ENCODE measurements at regions not wholly inside any gene's neighbourhood (a gene's known extent, or its start where the extent isn't known, plus 50 kb on each side); places are given as distances from the start of the nearest gene placed in this dataset.

DNA sequence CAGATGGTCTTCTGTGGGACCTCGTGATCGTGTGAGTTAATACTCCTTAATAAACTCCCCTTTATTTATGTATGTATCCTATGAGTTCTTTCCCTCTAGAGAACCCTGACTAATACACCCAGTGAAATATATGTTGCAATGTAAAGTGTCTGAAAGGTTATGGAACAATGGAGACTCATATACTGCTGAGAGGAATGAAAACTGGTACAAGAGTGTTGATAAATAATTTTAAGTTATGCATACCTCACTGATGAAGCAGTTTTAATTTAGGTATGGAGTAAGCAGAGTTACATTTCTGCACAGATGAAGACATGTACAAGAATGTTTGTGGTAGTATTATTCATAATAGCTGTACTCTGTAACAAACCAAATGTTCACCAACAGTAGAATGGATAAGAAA, 438.3 kb downstream of the TAF11L14 start:
- Histone ChIP-seq H3K4me3 (ENCODE audit: low read length) (no peak overlapping the region), H4K20me1 (ENCODE audit: control insufficient read depth, insufficient read depth, low read depth, low read length) (no peaks in the 10 kb centered on the region), H3F3A (ENCODE audit: control insufficient read depth, insufficient read depth) (no peaks in the 10 kb centered on the region), H3K4me2 (ENCODE audit: low read length) (no peak overlapping the region), H3K79me2 (ENCODE audit: control insufficient read depth, low read length) (no peaks in the 10 kb centered on the region), H3K9me2 (replicated peaks; ENCODE audit: control insufficient read depth, low read length) (no peaks in the 10 kb centered on the region), H3K4me1 (ENCODE audit: control insufficient read depth, low read length) (no peaks in the 10 kb centered on the region), H3K27ac (ENCODE audit: low read depth, low read length) (no peak overlapping the region), H3K36me3 (ENCODE audit: control insufficient read depth, low read length) (no peaks in the 10 kb centered on the region), H3K9me3 (ENCODE audit: control insufficient read depth, insufficient read depth, low read length) (no peaks in the 10 kb centered on the region), H3K27me3 (ENCODE audit: control insufficient read depth, low read length) (no peaks in the 10 kb centered on the region)
- TF ChIP-seq EZH2phosphoT487 (IDR thresholded peaks at IDR 0.05; ENCODE audit: borderline replicate concordance, low read length): no peak
- TF ChIP-seq CTCF (IDR thresholded peaks at IDR 0.05; ENCODE audit: low read depth, low read length, poor library complexity, severe bottlenecking): no peak

DNA sequence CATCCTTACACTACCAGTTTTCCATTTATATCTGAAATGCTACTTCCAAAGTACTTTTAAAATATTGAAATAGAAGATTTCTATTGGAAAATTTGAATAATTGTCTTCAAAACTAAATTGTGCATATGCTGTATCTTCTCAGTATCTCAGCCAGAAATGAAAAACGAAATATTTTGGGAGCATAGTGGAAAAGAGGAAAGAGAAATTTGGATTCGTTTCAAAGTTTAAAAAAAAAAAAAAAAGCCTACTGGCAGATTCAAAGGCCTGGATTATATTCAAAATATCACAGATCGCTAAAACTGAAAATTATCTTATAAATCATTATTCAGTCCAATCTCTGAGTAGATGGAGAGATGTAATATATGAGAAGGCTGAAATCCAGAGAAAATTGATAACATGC, 440.7 kb downstream of the TAF11L14 start:
- TF ChIP-seq CTCF (IDR thresholded peaks at IDR 0.05; ENCODE audit: low read depth, low read length, poor library complexity, severe bottlenecking): no peak
- H3K9me3 ChIP-seq (ENCODE audit: control insufficient read depth, insufficient read depth, low read length): no peaks in the 10 kb centered on the region; the same call in 1 of the 2 replicates

DNA sequence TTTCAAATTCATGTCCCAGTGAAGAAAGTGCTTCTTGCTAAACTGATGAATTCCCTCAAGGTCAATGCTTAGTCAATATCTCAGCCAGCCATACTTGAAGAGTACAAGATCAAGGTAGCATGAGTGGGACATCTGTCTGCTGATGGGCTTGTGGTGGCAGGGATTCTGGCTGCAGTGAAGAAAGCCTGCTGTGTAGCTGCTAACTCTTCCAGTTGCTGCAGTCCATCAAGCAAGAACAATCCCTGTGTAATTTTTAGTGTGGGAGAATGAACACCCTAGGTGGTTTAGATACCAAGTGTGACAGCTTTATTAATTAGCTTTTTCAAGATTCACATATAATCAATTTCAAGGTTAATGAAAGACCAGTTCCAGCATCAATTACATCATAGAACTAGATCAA, 443.9 kb downstream of the TAF11L14 start:
- H3K27ac ChIP-seq (ENCODE audit: low read depth, low read length): no peak overlapping the region
- no peak for TF ChIP-seq CTCF (IDR thresholded peaks at IDR 0.05; ENCODE audit: low read depth, low read length, poor library complexity, severe bottlenecking)
- no peak for TF ChIP-seq EZH2phosphoT487 (IDR thresholded peaks at IDR 0.05; ENCODE audit: borderline replicate concordance, low read length)
- H3K9me3 ChIP-seq (ENCODE audit: control insufficient read depth, insufficient read depth, low read length): no peaks in the 10 kb centered on the region; the same call in 1 of the 2 replicates
- H3K79me2 ChIP-seq (ENCODE audit: control insufficient read depth, low read length): no peaks in the 10 kb centered on the region
- no peaks in the 10 kb centered on the region for H3F3A ChIP-seq (ENCODE audit: control insufficient read depth, insufficient read depth)
- no peaks in the 10 kb centered on the region for H3K27me3 ChIP-seq (ENCODE audit: control insufficient read depth, low read length)
- no peaks in the 10 kb centered on the region for H3K36me3 ChIP-seq (ENCODE audit: control insufficient read depth, low read length)
- no peaks in the 10 kb centered on the region for H4K20me1 ChIP-seq (ENCODE audit: control insufficient read depth, insufficient read depth, low read depth, low read length)
- H3K4me1 ChIP-seq (ENCODE audit: control insufficient read depth, low read length): no peaks in the 10 kb centered on the region
- no peak overlapping the region for H3K4me3 ChIP-seq (ENCODE audit: low read length)
- H3K4me2 ChIP-seq (ENCODE audit: low read length): no peak overlapping the region
- H3K9me2 ChIP-seq (replicated peaks; ENCODE audit: control insufficient read depth, low read length): no peaks in the 10 kb centered on the region

More for the DNA sequence above, 440.7 kb downstream of the TAF11L14 start:
- no peaks in the 10 kb centered on the region for H3K27me3 ChIP-seq (ENCODE audit: control insufficient read depth, low read length)
- H3K9me2 ChIP-seq (replicated peaks; ENCODE audit: control insufficient read depth, low read length): no peaks in the 10 kb centered on the region
- no peaks in the 10 kb centered on the region for H4K20me1 ChIP-seq (ENCODE audit: control insufficient read depth, insufficient read depth, low read depth, low read length)
- no peaks in the 10 kb centered on the region for H3F3A ChIP-seq (ENCODE audit: control insufficient read depth, insufficient read depth)
- H3K4me3 ChIP-seq (ENCODE audit: low read length): no peak overlapping the region
- no peaks in the 10 kb centered on the region for H3K36me3 ChIP-seq (ENCODE audit: control insufficient read depth, low read length)
- no peak overlapping the region for H3K4me2 ChIP-seq (ENCODE audit: low read length)
- H3K79me2 ChIP-seq (ENCODE audit: control insufficient read depth, low read length): no peaks in the 10 kb centered on the region
- H3K4me1 ChIP-seq (ENCODE audit: control insufficient read depth, low read length): no peaks in the 10 kb centered on the region
- no peak overlapping the region for H3K27ac ChIP-seq (ENCODE audit: low read depth, low read length)

DNA sequence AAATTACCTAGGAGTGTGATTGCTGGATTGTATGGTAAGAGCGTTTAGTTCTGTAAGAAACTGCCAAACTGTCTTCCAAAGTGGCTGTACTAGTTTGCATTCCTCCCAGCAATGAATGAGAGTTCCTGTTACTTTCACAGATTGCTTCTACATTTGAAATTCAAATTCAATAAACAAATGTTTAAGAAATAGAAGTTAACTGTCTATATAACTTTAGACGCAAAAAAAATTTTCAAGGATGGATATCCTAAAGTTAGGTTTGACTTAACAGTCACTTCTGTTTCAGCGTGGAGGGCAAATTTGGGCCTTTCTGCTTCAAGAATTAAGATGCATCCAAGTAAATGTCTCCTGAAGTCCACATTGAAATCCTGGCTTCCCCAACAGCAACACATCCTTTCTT, 445.6 kb downstream of the TAF11L14 start:
- H3K79me2 ChIP-seq (ENCODE audit: control insufficient read depth, low read length): no peaks in the 10 kb centered on the region
- no peaks in the 10 kb centered on the region; the same call in 1 of the 2 replicates for H3K9me3 ChIP-seq (ENCODE audit: control insufficient read depth, insufficient read depth, low read length)
- no peaks in the 10 kb centered on the region for H3K36me3 ChIP-seq (ENCODE audit: control insufficient read depth, low read length)
- no peak overlapping the region for H3K27ac ChIP-seq (ENCODE audit: low read depth, low read length)
- H3K4me2 ChIP-seq (ENCODE audit: low read length): no peak overlapping the region
- H4K20me1 ChIP-seq (ENCODE audit: control insufficient read depth, insufficient read depth, low read depth, low read length): no peaks in the 10 kb centered on the region
- no peak overlapping the region for H3K4me3 ChIP-seq (ENCODE audit: low read length)
- H3K27me3 ChIP-seq (ENCODE audit: control insufficient read depth, low read length): no peaks in the 10 kb centered on the region
- H3F3A ChIP-seq (ENCODE audit: control insufficient read depth, insufficient read depth): no peaks in the 10 kb centered on the region
- TF ChIP-seq CTCF (IDR thresholded peaks at IDR 0.05; ENCODE audit: low read depth, low read length, poor library complexity, severe bottlenecking): no peak
- TF ChIP-seq EZH2phosphoT487 (IDR thresholded peaks at IDR 0.05; ENCODE audit: borderline replicate concordance, low read length): no peak
- H3K4me1 ChIP-seq (ENCODE audit: control insufficient read depth, low read length): no peaks in the 10 kb centered on the region
- H3K9me2 ChIP-seq (replicated peaks; ENCODE audit: control insufficient read depth, low read length): no peaks in the 10 kb centered on the region
